H1 (cell line): ENCODE measurements at regions not wholly inside any gene's neighbourhood (a gene's known extent, or its start where the extent isn't known, plus 50 kb on each side); places are given as distances from the start of the nearest gene placed in this dataset.

ENCODE experiments used
- CTCF ChIA-PET: fragments of 300-600 bp; sonication (Branson Sonifier 250); formaldehyde crosslinking; loops from one replicate; lab custom pipeline; 2021; ENCODE audit not compliant: partially characterized antibody; lab: Charles Lee
- POLR2A ChIA-PET: fragments of 300-600 bp; sonication (Branson Sonifier 250); formaldehyde crosslinking; loops from one replicate; lab custom pipeline; 2021; ENCODE audit warnings: inconsistent platforms; ENCODE audit not compliant: partially characterized antibody; lab: Charles Lee
- DNase-seq, 2 experiments: peaks; one replicate each; pipeline versions ENCODE4 v3.0.0 to v3.0.0-alpha.2; 2010 to 2022; ENCODE audit warnings: low spot score in 2 of 2, low read depth in 1 of 2, mixed read lengths in 1 of 2
- FAIRE-seq: peaks from 2 replicates; lab custom pipeline; 2011; peaks lifted over from hg19 to GRCh38; lab: Jason Lieb, UNC
- H2AFZ ChIP-seq: 2 replicates; pipeline ENCODE4 v1.8.1; 2012; ENCODE audit warnings: low read length, inconsistent platforms
- H2AK5ac ChIP-seq: 2 replicates; pipeline ENCODE4 v1.6.1; 2013; ENCODE audit warnings: low read depth, low read length
- H2BK120ac ChIP-seq: replicated peaks from 2 replicates; pipeline ENCODE3; 2013; ENCODE audit warnings: low read depth, low read length, inconsistent platforms
- H2BK12ac ChIP-seq: 2 replicates; pipeline ENCODE4 v1.6.1; 2013; ENCODE audit warnings: low read depth, low read length
- H2BK15ac ChIP-seq: 2 replicates; pipeline ENCODE4 v1.6.1; 2013; ENCODE audit warnings: low read length
- H2BK20ac ChIP-seq: 2 replicates; pipeline ENCODE4 v1.6.1; 2013; ENCODE audit warnings: low read length
- H2BK5ac ChIP-seq: 2 replicates; pipeline ENCODE4 v1.6.1; 2013; ENCODE audit warnings: low read depth, low read length
- H3K14ac ChIP-seq: 2 replicates; pipeline ENCODE4 v1.6.1; 2013; ENCODE audit warnings: inconsistent platforms; ENCODE audit not compliant: insufficient read length
- H3K18ac ChIP-seq: 2 replicates; pipeline ENCODE4 v1.6.1; 2013; ENCODE audit warnings: low read length; ENCODE audit errors: extremely low read depth
- H3K23ac ChIP-seq: 2 replicates; pipeline ENCODE4 v1.6.1; 2013; ENCODE audit warnings: inconsistent platforms; ENCODE audit not compliant: insufficient read length
- H3K23me2 ChIP-seq: 2 replicates; pipeline ENCODE4 v1.6.1; 2013; ENCODE audit warnings: low read depth, low read length
- H3K27ac ChIP-seq: 2 replicates; pipeline ENCODE4 v1.6.1; 2011; ENCODE audit warnings: low read depth, low read length, inconsistent platforms
- H3K27me3 ChIP-seq, 4 experiments: replicated peaks in 1 of 4; 1 replicate in 1 of 4; 2 replicates in 3 of 4; pipeline versions ENCODE4 v1.6.1 to v1.8.1; 2011 to 2013; ENCODE audit warnings: low read length in 3 of 4, mild to moderate bottlenecking in 3 of 4, inconsistent platforms in 2 of 4, mixed read lengths in 2 of 4, moderate library complexity in 1 of 4; ENCODE audit not compliant: control insufficient read depth in 3 of 4, insufficient read depth in 3 of 4; ENCODE audit errors: extremely low read depth in 1 of 4
- H3K36me3 ChIP-seq, 4 experiments: 2 replicates each; pipeline versions ENCODE4 v1.6.1 to v1.8.1; 2011 to 2013; ENCODE audit warnings: mild to moderate bottlenecking in 4 of 4, low read length in 3 of 4, moderate library complexity in 2 of 4, control low read depth in 1 of 4, inconsistent platforms in 1 of 4; ENCODE audit not compliant: insufficient read depth in 4 of 4, control insufficient read depth in 2 of 4
- H3K4ac ChIP-seq: replicated peaks from 2 replicates; pipeline ENCODE3; 2013; ENCODE audit warnings: low read length, low read depth, mixed read lengths, inconsistent platforms; ENCODE audit not compliant: insufficient read length
- H3K4me1 ChIP-seq, 4 experiments: replicated peaks in 1 of 4; 1 replicate in 1 of 4; 2 replicates in 3 of 4; pipeline versions ENCODE4 v1.6.1 to v1.8.1; 2011 to 2013; ENCODE audit warnings: low read length in 3 of 4, inconsistent platforms in 2 of 4, mixed read lengths in 1 of 4; ENCODE audit not compliant: insufficient read depth in 4 of 4, control insufficient read depth in 3 of 4
- H3K4me2 ChIP-seq, 2 experiments: 2 replicates each; pipeline versions ENCODE4 v1.6.1 to v1.8.1; 2011 to 2013; ENCODE audit warnings: low read depth in 2 of 2, low read length in 2 of 2, control low read depth in 1 of 2, inconsistent platforms in 1 of 2, mild to moderate bottlenecking in 1 of 2; ENCODE audit not compliant: insufficient read depth in 1 of 2
- H3K4me3 ChIP-seq, 4 experiments: fragments of 200-600, 300-600 bp in 1 of 4; sonication (generic), shearing (Covaris generic), sonication (Bioruptor Twin) in 1 of 4; 2 replicates each; pipeline versions ENCODE4 v1.5.1 to v1.8.1; 2011 to 2016; ENCODE audit warnings: low read length in 4 of 4, low read depth in 3 of 4, control low read depth in 2 of 4, inconsistent platforms in 2 of 4, mild to moderate bottlenecking in 2 of 4, mixed read lengths in 1 of 4, moderate library complexity in 1 of 4; ENCODE audit not compliant: insufficient read depth in 2 of 4; ENCODE audit errors: extremely low read depth in 1 of 4
- H3K56ac ChIP-seq: replicated peaks from 2 replicates; pipeline ENCODE3; 2013; ENCODE audit warnings: low read depth, mild to moderate bottlenecking, mixed read lengths, low read length, inconsistent platforms; ENCODE audit not compliant: insufficient read length
- H3K79me1 ChIP-seq: 2 replicates; pipeline ENCODE4 v1.6.1; 2013; ENCODE audit warnings: low read depth, low read length, control low read depth
- H3K79me2 ChIP-seq, 2 experiments: 2 replicates each; pipeline versions ENCODE4 v1.6.1 to v1.8.1; 2012 to 2013; ENCODE audit warnings: low read length in 2 of 2, mild to moderate bottlenecking in 2 of 2, inconsistent platforms in 1 of 2; ENCODE audit not compliant: insufficient read depth in 2 of 2, control insufficient read depth in 1 of 2
- H3K9ac ChIP-seq, 4 experiments: replicated peaks in 1 of 4; 1 replicate in 1 of 4; 2 replicates in 3 of 4; pipeline versions ENCODE4 v1.6.1 to v1.8.1; 2011 to 2013; ENCODE audit warnings: low read depth in 3 of 4, low read length in 3 of 4, control low read depth in 2 of 4, mild to moderate bottlenecking in 2 of 4, moderate library complexity in 2 of 4, inconsistent platforms in 1 of 4; ENCODE audit errors: extremely low read depth in 1 of 4
- H3K9me3 ChIP-seq, 2 experiments: 2 replicates each; pipeline versions ENCODE4 v1.6.1 to v1.8.1; 2012 to 2013; ENCODE audit warnings: mild to moderate bottlenecking in 2 of 2, moderate library complexity in 2 of 2, control low read depth in 1 of 2, inconsistent platforms in 1 of 2, low read depth in 1 of 2, low read length in 1 of 2, mixed read lengths in 1 of 2; ENCODE audit not compliant: insufficient read depth in 2 of 2
- H4K20me1 ChIP-seq, 2 experiments: replicated peaks in 1 of 2; 2 replicates each; pipeline versions ENCODE3 to v1.8.1; 2011 to 2013; ENCODE audit warnings: inconsistent platforms in 2 of 2, low read length in 2 of 2, mild to moderate bottlenecking in 1 of 2; ENCODE audit not compliant: insufficient read depth in 2 of 2, control insufficient read depth in 1 of 2
- H4K5ac ChIP-seq: 2 replicates; pipeline ENCODE4 v1.6.1; 2013; ENCODE audit warnings: low read length, low read depth, mixed read lengths, inconsistent platforms; ENCODE audit not compliant: insufficient read length
- H4K8ac ChIP-seq: 2 replicates; pipeline ENCODE4 v1.8.0; 2013; ENCODE audit warnings: mild to moderate bottlenecking, moderate library complexity, low read length, inconsistent platforms; ENCODE audit not compliant: insufficient read depth; ENCODE audit errors: extremely low read depth
- H4K91ac ChIP-seq: replicated peaks from 2 replicates; pipeline ENCODE3; 2013; ENCODE audit warnings: low read length, mixed read lengths, inconsistent platforms; ENCODE audit not compliant: insufficient read length
- CTBP2 ChIP-seq: IDR thresholded peaks from 2 replicates; pipeline ENCODE4 v1.7.0; 2011; ENCODE audit warnings: borderline replicate concordance, mild to moderate bottlenecking, moderate library complexity, mixed read lengths, low read length; ENCODE audit not compliant: insufficient read depth, insufficient read length
- GABPA ChIP-seq: IDR thresholded peaks from 2 replicates; pipeline ENCODE4 v1.6.1; 2011; ENCODE audit warnings: mild to moderate bottlenecking, low read length, moderate library complexity, borderline replicate concordance; ENCODE audit not compliant: insufficient read depth
- HDAC6 ChIP-seq: IDR thresholded peaks from one replicate; pipeline ENCODE4 v1.7.1; 2012; ENCODE audit warnings: low read depth, mild to moderate bottlenecking, inconsistent platforms, low read length, moderate library complexity
- KDM4A ChIP-seq: IDR thresholded peaks from one replicate; pipeline ENCODE4 v1.7.1; 2012; ENCODE audit warnings: low read depth, mild to moderate bottlenecking, moderate library complexity, low read length, inconsistent platforms; ENCODE audit not compliant: severe bottlenecking
- MAFK ChIP-seq: IDR thresholded peaks from 2 replicates; pipeline ENCODE4 v1.6.1; 2012; ENCODE audit warnings: low read depth, mild to moderate bottlenecking, improper control_type of control experiment, low read length
- RAD21 ChIP-seq, 2 experiments: IDR thresholded peaks in 1 of 2; conservative IDR thresholded peaks in 1 of 2; 2 replicates each; pipeline ENCODE4 v1.6.1; 2011; ENCODE audit warnings: low read depth in 2 of 2, low read length in 2 of 2, improper control_type of control experiment in 1 of 2, inconsistent platforms in 1 of 2, mild to moderate bottlenecking in 1 of 2, moderate library complexity in 1 of 2
- RBBP5 ChIP-seq: IDR thresholded peaks from 2 replicates; pipeline ENCODE4 v1.7.1; 2012; ENCODE audit warnings: low read depth, mild to moderate bottlenecking, inconsistent platforms, low read length, moderate library complexity, borderline replicate concordance
- RXRA ChIP-seq: IDR thresholded peaks from 2 replicates; pipeline ENCODE4 v1.6.1; 2011; ENCODE audit warnings: low read depth, mild to moderate bottlenecking, low read length, moderate library complexity; ENCODE audit not compliant: insufficient read depth
- SIRT6 ChIP-seq: IDR thresholded peaks from one replicate; pipeline ENCODE4 v1.7.1; 2012; ENCODE audit warnings: low read length, inconsistent platforms
- SP1 ChIP-seq: IDR thresholded peaks from 2 replicates; pipeline ENCODE4 v1.6.1; 2011; ENCODE audit warnings: low read depth, low read length
- SP2 ChIP-seq: IDR thresholded peaks from 2 replicates; pipeline ENCODE4 v1.6.1; 2012; ENCODE audit warnings: mild to moderate bottlenecking, low read length, inconsistent platforms
- SP4 ChIP-seq: IDR thresholded peaks from 2 replicates; pipeline ENCODE4 v1.6.1; 2012; ENCODE audit warnings: low read length, inconsistent platforms
- SRF ChIP-seq: IDR thresholded peaks from 2 replicates; pipeline ENCODE4 v1.6.1; 2011; ENCODE audit warnings: mild to moderate bottlenecking, low read depth, low read length, moderate library complexity
- TEAD4 ChIP-seq: IDR thresholded peaks from 2 replicates; pipeline ENCODE4 v1.6.1; 2012; ENCODE audit warnings: low read depth, low read length, inconsistent platforms, mixed read lengths
- WGBS, 2 experiments: shearing (Covaris generic) in 1 of 2; methylation state at CpG; one replicate each; pipeline versions ENCODE4 v1.1.6 to v1.1.7; 2013 to 2015; ENCODE audit warnings: low lambda C conversion rate in 2 of 2, mixed read lengths in 2 of 2, inconsistent platforms in 1 of 2, low coverage in 1 of 2, missing lambda C conversion rate in 1 of 2; ENCODE audit not compliant: insufficient replicate concordance in 2 of 2, insufficient coverage in 1 of 2, insufficient read length in 1 of 2; ENCODE audit errors: extremely low coverage in 1 of 2, missing lambda C conversion rate in 1 of 2; 5-methylcytosine and 5-hydroxymethylcytosine counted together

GRCh38 chr12:90870971-90871725 is 83.8 kb downstream of the CCER1 start:
- no peak overlapping the region for H4K5ac ChIP-seq
- H2BK15ac ChIP-seq, result no peak overlapping the region
- no peak overlapping the region for H2BK20ac ChIP-seq
- no peaks in the 10 kb centered on the region for H4K20me1 ChIP-seq
- ChIA-PET POLR2A (no interaction called here), CTCF (no interaction called here)
- H3K79me1 ChIP-seq, result no peaks in the 10 kb centered on the region
- H3K18ac ChIP-seq, result no peak overlapping the region
- H3K4me3 ChIP-seq, result no peak overlapping the region
- DNase-seq, result no peak
- H3K9me3 ChIP-seq, result no peaks in the 10 kb centered on the region
- 82% methylated on average over 1 of the region's 1 CpG; no CpG with 5 or more reads in 1 of the 2 experiments for WGBS, 2 experiments
- H2BK120ac ChIP-seq, result no peak overlapping the region
- H3K4me2 ChIP-seq, result no peak overlapping the region
- no peaks in the 10 kb centered on the region for H3K36me3 ChIP-seq
- no peak overlapping the region for H3K4ac ChIP-seq
- H2BK5ac ChIP-seq, result no peak overlapping the region
- H2AK5ac ChIP-seq, result no peak overlapping the region
- no peaks in the 10 kb centered on the region for H3K79me2 ChIP-seq
- H3K56ac ChIP-seq, result no peak overlapping the region
- no peak for FAIRE-seq
- no peaks in the 10 kb centered on the region for H3K23me2 ChIP-seq
- H2BK12ac ChIP-seq, result no peak overlapping the region
- H3K27ac ChIP-seq, result no peak overlapping the region
- no peak overlapping the region for H4K8ac ChIP-seq
- H3K4me1 ChIP-seq, result no peaks in the 10 kb centered on the region
- no peak overlapping the region for H3K23ac ChIP-seq
- no peak overlapping the region for H3K14ac ChIP-seq
- no peak overlapping the region for H2AFZ ChIP-seq
- no peak overlapping the region for H4K91ac ChIP-seq
- no peaks in the 10 kb centered on the region for H3K27me3 ChIP-seq
- H3K9ac ChIP-seq, result no peak overlapping the region
- TF ChIP-seq HDAC6 (no peak), CTBP2 (no peak), GABPA (no peak), SRF (no peak), SIRT6 (no peak), TEAD4 (no peak), MAFK (no peak), SP1 (no peak), KDM4A (no peak), RXRA (no peak), SP4 (no peak), RBBP5 (no peak), RAD21 (IDR thresholded peaks at IDR 0.05 in 1 of 2, conservative IDR thresholded peaks at IDR 0.05 in 1 of 2; ENCODE audit: low read depth in 2 of 2, low read length in 2 of 2) (no peak), SP2 (no peak)
